GM12873 (cell line): ENCODE measurements at regions not wholly inside any gene's neighbourhood (a gene's known extent, or its start where the extent isn't known, plus 50 kb on each side); places are given as distances from the start of the nearest gene placed in this dataset.

Experiments
- CTCF ChIP-seq: IDR thresholded peaks from 2 replicates; pipeline ENCODE4 v1.5.1; 2012; ENCODE audit warnings: low read depth, mild to moderate bottlenecking, moderate library complexity, low read length, control low read depth; ENCODE audit not compliant: insufficient read depth; ENCODE audit errors: missing control alignments

DNA sequence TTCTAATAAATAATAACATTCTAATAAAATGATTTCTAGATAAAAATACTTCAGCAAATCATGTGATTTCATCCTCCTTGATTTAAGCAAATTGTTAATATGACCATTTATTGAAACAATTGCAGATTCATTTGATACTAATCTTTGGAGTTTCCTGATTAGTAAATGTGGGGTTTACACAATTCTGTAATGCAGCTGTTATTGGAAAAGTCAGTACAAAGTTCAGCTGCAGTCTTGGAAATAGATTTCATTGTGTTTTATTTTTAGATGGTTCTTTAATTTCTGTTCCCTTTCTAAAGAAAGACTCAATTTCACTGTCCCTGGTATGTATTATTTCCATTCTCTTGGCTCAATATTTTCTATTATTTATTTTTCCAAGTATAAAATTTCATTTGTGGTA lies 342.0 kb downstream of the TBC1D32 start:
- no peak for TF ChIP-seq CTCF

DNA sequence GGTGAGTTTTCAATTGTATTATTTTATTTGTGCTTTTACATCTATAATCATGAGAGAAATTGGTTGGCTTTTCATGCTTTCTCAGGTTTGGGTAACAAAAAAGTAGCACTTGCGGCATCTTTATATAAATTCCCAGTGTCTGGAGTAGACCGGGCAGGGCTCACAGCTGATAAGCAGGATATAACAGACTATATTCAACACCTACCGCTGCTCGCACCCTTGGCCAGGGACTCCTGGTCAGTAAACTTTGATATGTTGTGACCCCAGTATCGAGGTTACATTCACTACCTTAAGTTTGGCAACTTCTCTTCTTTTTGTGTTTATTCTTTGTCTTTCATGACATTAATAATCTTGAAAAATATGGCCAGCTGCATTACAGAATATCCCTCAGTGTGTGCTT lies 343.4 kb downstream of the TBC1D32 start:
- TF ChIP-seq CTCF: no peak

DNA sequence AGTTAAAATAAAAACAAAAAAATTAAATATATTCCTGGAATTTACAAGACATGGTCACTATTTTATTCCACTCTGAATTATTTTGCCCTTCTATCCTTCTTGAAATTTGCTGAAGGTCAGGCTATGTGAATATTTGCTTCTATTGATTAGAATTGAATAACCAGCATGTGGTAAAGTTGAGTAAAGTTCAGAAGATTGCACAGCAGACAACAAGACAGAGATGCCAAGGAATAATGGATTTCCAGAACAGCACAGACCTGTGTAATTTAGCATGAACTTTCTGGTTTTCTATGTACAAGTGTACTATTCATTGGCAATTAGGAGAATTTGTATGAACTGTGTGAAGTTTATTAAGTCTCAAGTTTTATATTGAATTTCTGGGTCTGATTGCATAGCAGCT lies 352.4 kb downstream of the TBC1D32 start:
- TF ChIP-seq CTCF: no peak

DNA sequence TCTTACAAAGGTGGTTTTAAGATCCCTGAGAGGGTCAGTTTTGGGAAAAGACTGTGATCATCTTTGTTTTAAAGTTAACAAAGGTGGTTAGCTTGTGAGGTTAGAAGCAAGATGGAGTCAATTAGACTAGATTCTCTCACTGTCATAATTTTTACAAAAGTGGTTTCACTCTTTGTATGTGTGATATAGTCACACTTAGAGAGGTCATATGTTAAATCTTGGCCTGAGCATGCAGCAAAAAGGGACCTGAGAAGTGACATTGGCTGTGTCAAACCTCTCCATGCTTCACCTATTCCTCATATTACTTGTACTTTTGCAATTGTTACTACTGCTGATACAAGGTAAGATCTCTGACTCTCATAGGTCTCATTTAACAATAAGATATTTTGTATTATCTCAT lies 368.0 kb downstream of the TBC1D32 start:
- no peak for TF ChIP-seq CTCF

DNA sequence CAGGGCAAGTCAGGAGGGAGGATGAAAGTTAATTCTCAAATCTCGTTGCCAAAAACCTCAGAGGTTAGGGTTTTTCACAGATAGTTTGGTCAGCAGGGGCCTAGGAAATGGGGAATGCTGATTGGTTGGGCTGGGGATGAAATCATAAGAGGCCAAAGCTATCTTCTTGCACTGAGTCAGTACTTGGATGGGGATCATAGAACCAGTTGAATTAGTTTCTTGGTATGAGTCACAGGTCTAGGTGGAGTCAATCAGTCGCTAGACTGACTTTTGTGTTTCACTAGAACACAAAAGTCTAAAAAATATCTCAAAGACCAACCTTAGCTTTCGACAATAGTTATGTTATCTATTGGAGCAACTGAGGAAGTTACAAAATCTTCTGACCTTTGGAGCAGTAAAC lies 368.5 kb downstream of the TBC1D32 start:
- TF ChIP-seq CTCF: no peak

DNA sequence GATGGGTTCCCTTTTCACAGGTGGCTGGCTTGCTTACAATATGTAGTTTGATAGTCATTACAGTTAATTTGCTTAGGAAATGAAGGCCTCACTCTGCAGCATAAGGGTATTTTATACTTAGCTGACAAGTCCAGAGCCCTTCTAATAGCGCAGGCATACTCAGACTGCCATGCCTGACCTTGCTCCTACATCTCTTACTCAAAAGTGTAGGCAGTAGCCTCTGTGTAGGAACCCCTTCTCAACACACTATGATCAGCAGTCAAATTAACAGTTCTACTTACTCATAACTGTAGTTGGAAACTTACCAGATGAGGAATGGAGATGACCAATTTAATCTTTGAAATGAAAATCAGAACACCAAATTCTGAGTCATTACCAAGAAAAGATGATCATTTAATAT lies 373.5 kb downstream of the TBC1D32 start:
- TF ChIP-seq CTCF: no peak

DNA sequence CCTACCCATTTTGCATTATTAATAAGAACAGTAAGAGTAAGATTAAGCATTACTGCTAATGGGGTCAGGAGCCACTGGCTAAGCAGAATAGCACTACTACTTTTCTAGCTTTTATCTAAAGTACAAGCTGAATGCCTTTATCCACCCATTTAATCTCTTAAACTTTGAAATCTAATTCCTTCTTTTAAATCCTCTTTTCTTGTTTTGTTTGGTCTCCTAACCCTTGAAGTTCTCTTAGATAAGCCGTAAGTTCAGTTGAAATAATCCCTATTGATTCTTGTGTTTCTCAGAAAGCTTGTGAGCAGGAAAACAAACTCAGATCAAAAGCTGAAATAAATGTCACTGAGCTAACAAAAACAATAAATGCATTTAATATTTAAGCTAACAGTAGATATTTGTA lies 380.2 kb downstream of the TBC1D32 start:
- TF ChIP-seq CTCF: no peak

DNA sequence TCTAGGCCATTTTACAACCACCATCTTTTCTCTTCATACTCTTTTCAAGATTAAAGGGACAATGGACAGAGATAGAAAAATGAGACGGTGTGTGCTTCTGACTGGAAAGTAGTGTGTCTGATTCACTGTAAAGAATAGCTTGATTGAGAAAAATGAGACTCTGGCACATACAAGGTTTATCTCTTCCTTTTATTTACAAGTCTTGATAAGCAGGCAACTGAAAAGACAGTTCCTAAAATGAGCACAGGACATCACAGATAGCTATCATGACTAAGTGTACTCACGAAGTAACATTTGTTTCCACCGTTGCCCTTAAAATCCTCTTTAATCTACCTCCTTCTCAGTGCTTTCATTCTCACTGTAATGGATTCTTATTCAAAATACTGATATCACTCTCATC lies 383.0 kb downstream of the TBC1D32 start:
- no peak for TF ChIP-seq CTCF
